Ectodermal cell (in vitro differentiated cells): ENCODE measurements at regions not wholly inside any gene's neighbourhood (a gene's known extent, or its start where the extent isn't known, plus 50 kb on each side); places are given as distances from the start of the nearest gene placed in this dataset.
A peak's percentile ranks its signal among the peaks of the same experiment; 100 is the strongest.

Experiments used
- H3K27ac ChIP-seq: 2 replicates; pipeline ENCODE4 v1.7.0; 2013; ENCODE audit warnings: mild to moderate bottlenecking, low read depth, low read length; ENCODE audit not compliant: insufficient read depth, poor library complexity, severe bottlenecking
- H3K27me3 ChIP-seq: 2 replicates; pipeline ENCODE4 v1.7.0; 2013; ENCODE audit warnings: mild to moderate bottlenecking, low read length; ENCODE audit not compliant: insufficient read depth, control insufficient read depth, poor library complexity, severe bottlenecking
- H3K36me3 ChIP-seq: one replicate; pipeline ENCODE4 v1.7.0; 2013; ENCODE audit warnings: low read length; ENCODE audit not compliant: control insufficient read depth, insufficient read depth
- H3K4me1 ChIP-seq: one replicate; pipeline ENCODE4 v1.7.0; 2013; ENCODE audit warnings: low read length; ENCODE audit not compliant: control insufficient read depth, insufficient read depth
- H3K4me3 ChIP-seq: 2 replicates; pipeline ENCODE4 v1.7.0; 2013; ENCODE audit warnings: low read depth, low read length, control low read depth; ENCODE audit not compliant: insufficient read depth
- H3K9me3 ChIP-seq: 2 replicates; pipeline ENCODE4 v1.7.0; 2013; ENCODE audit warnings: mild to moderate bottlenecking, low read length, moderate library complexity; ENCODE audit not compliant: control insufficient read depth
- WGBS, 2 experiments: methylation state at CpG; one replicate each; pipeline ENCODE4 v1.1.7; 2013; ENCODE audit warnings: missing lambda C conversion rate in 2 of 2; 5-methylcytosine and 5-hydroxymethylcytosine counted together

GRCh38 chr3:187978433-187979011 is 175.4 kb upstream of the LPP start:
- Histone ChIP-seq H3K27ac (no peak overlapping the region), H3K27me3 (no peaks in the 10 kb centered on the region), H3K36me3 (no peaks in the 10 kb centered on the region), H3K4me1 (no peaks in the 10 kb centered on the region), H3K9me3 (no peaks in the 10 kb centered on the region), H3K4me3 (no peak overlapping the region)
- 82 to 85% methylated on average over 5 of the region's 5 CpGs for WGBS, 2 experiments

- Histone ChIP-seq H3K36me3 (no peaks in the 10 kb centered on the region), H3K9me3 (no peaks in the 10 kb centered on the region), H3K4me1 (no peaks in the 10 kb centered on the region), H3K27me3 (no peaks in the 10 kb centered on the region), H3K4me3 (no peak overlapping the region), H3K27ac (no peak overlapping the region)
- WGBS, 2 experiments, result 95 to 96% methylated on average over 2 of the region's 2 CpGs
Observed at GRCh38 chr3:187979564-187979963, 174.4 kb upstream of the LPP start.

- H3K27me3 ChIP-seq, result no peaks in the 10 kb centered on the region
Observed at GRCh38 chr3:187980861-187981260, 173.1 kb upstream of the LPP start.

GRCh38 chr3:187982142-187982541 is 171.8 kb upstream of the LPP start:
- Histone ChIP-seq H3K27ac (no peak overlapping the region), H3K9me3 (no peaks in the 10 kb centered on the region), H3K27me3 (no peaks in the 10 kb centered on the region), H3K36me3 (no peaks in the 10 kb centered on the region), H3K4me1 (no peaks in the 10 kb centered on the region), H3K4me3 (no peak overlapping the region)
- WGBS, 2 experiments, result 85 to 91% methylated on average over 3 of the region's 3 CpGs

More at GRCh38 chr3:187980861-187981260, 173.1 kb upstream of the LPP start:
- no peaks in the 10 kb centered on the region for H3K36me3 ChIP-seq
- H3K9me3 ChIP-seq, result no peaks in the 10 kb centered on the region
- no peaks in the 10 kb centered on the region for H3K4me1 ChIP-seq
- no peak overlapping the region for H3K4me3 ChIP-seq
- WGBS, 2 experiments, result 93 to 100% methylated on average over 3 of the region's 3 CpGs
- H3K27ac ChIP-seq, result no peak overlapping the region

- WGBS, 2 experiments, result 93 to 97% methylated on average over 6 of the region's 6 CpGs
- Histone ChIP-seq H3K27ac (no peak overlapping the region), H3K27me3 (no peaks in the 10 kb centered on the region), H3K36me3 (no peaks in the 10 kb centered on the region), H3K9me3 (no peaks in the 10 kb centered on the region), H3K4me3 (no peak overlapping the region), H3K4me1 (no peaks in the 10 kb centered on the region)
Observed at GRCh38 chr3:187983484-187984124, 170.4 kb upstream of the LPP start.

- Histone ChIP-seq H3K36me3 (no peaks in the 10 kb centered on the region), H3K27ac (no peak overlapping the region), H3K27me3 (no peaks in the 10 kb centered on the region), H3K9me3 (no peaks in the 10 kb centered on the region), H3K4me1 (peaks cover 5% of the 10 kb centered on the region), H3K4me3 (no peak overlapping the region)
- 91 to 93% methylated on average over 2 of the region's 2 CpGs for WGBS, 2 experiments
Observed at GRCh38 chr3:187985647-187986046, 168.3 kb upstream of the LPP start.

- 87 to 91% methylated on average over 5 of the region's 5 CpGs for WGBS, 2 experiments
- H3K9me3 ChIP-seq, result no peaks in the 10 kb centered on the region
- no peaks in the 10 kb centered on the region for H3K27me3 ChIP-seq
- no peaks in the 10 kb centered on the region for H3K36me3 ChIP-seq
- H3K27ac ChIP-seq, result no peak overlapping the region
- H3K4me3 ChIP-seq, result no peak overlapping the region
- H3K4me1 ChIP-seq, result peaks cover 10% of the 10 kb centered on the region
Observed at GRCh38 chr3:187986514-187986934, 167.4 kb upstream of the LPP start.

- no peaks in the 10 kb centered on the region for H3K9me3 ChIP-seq
- no peaks in the 10 kb centered on the region for H3K27me3 ChIP-seq
- H3K4me1 ChIP-seq, result peaks cover 12% of the 10 kb centered on the region
- H3K27ac ChIP-seq, result no peak overlapping the region
- no peak overlapping the region for H3K4me3 ChIP-seq
- 94 to 95% methylated on average over 3 of the region's 3 CpGs for WGBS, 2 experiments
- no peaks in the 10 kb centered on the region for H3K36me3 ChIP-seq
Observed at GRCh38 chr3:187987187-187987586, 166.8 kb upstream of the LPP start.

GRCh38 chr3:187987924-187988323 is 166.0 kb upstream of the LPP start:
- WGBS, 2 experiments, result 89 to 93% methylated on average over 4 of the region's 4 CpGs
- Histone ChIP-seq H3K4me3 (no peak overlapping the region), H3K9me3 (no peaks in the 10 kb centered on the region)

GRCh38 chr3:187989575-187990153 is 164.3 kb upstream of the LPP start:
- Histone ChIP-seq H3K4me3 (no peak overlapping the region), H3K27ac (peak overlapping the region; percentile 79), H3K9me3 (no peaks in the 10 kb centered on the region), H3K27me3 (no peaks in the 10 kb centered on the region), H3K36me3 (no peaks in the 10 kb centered on the region), H3K4me1 (peaks cover 12% of the 10 kb centered on the region)
- WGBS, 2 experiments, result 4 to 6% methylated on average over 10 of the region's 10 CpGs

More at GRCh38 chr3:187987924-187988323, 166.0 kb upstream of the LPP start:
- Histone ChIP-seq H3K27ac (no peak overlapping the region), H3K36me3 (no peaks in the 10 kb centered on the region), H3K4me1 (peaks cover 12% of the 10 kb centered on the region), H3K27me3 (no peaks in the 10 kb centered on the region)
